Inflammatory macrophage treated with lipopolysaccharide for 1 hour (primary cell): ENCODE measurements at regions not wholly inside any gene's neighbourhood (a gene's known extent, or its start where the extent isn't known, plus 50 kb on each side); places are given as distances from the start of the nearest gene placed in this dataset.
"Not testable (repeated sequence)": the region's sequence is repeated elsewhere in the genome, so short reads cannot be mapped to it uniquely, and the experiment has no call there.

Experiments
- DNase-seq, 2 donors: peaks; one replicate each; pipeline ENCODE4 v3.0.0-alpha.2; 2020 to 2022

GRCh38 chr9:115680231-115680630, 473.4 kb upstream of the PAPPA start:
- no peak for DNase-seq

GRCh38 chr9:115681585-115681984, 472.0 kb upstream of the PAPPA start:
- no peak for DNase-seq

- DNase-seq: no peak
Measured at GRCh38 chr9:115686069-115686468, 467.5 kb upstream of the PAPPA start.

- no peak for DNase-seq
Measured at GRCh38 chr9:115687356-115687755, 466.2 kb upstream of the PAPPA start.

GRCh38 chr9:115689331-115689730, 464.3 kb upstream of the PAPPA start:
- no peak for DNase-seq

- no peak for DNase-seq
Measured at GRCh38 chr9:115690786-115691496, 462.6 kb upstream of the PAPPA start.

- no peak for DNase-seq
Measured at GRCh38 chr9:115691693-115692092, 461.9 kb upstream of the PAPPA start.

- not testable (repeated sequence) for DNase-seq
Measured at GRCh38 chr9:115692868-115693267, 460.7 kb upstream of the PAPPA start.

- DNase-seq: no peak
Measured at GRCh38 chr9:115694014-115694413, 459.6 kb upstream of the PAPPA start.

GRCh38 chr9:115694991-115695390, 458.6 kb upstream of the PAPPA start:
- DNase-seq: no peak

GRCh38 chr9:115712981-115713380, 440.6 kb upstream of the PAPPA start:
- DNase-seq: no peak

- DNase-seq: no peak
Measured at GRCh38 chr9:115715666-115716065, 437.9 kb upstream of the PAPPA start.

GRCh38 chr9:115717298-115717697, 436.3 kb upstream of the PAPPA start:
- no peak for DNase-seq

- DNase-seq: no peak
Measured at GRCh38 chr9:115717711-115718173, 435.8 kb upstream of the PAPPA start.

GRCh38 chr9:115730396-115730795, 423.2 kb upstream of the PAPPA start:
- DNase-seq: no peak

GRCh38 chr9:115730845-115731244, 422.7 kb upstream of the PAPPA start:
- no peak for DNase-seq

- DNase-seq: no peak
Measured at GRCh38 chr9:115733318-115734110, 420.1 kb upstream of the PAPPA start.

- no peak for DNase-seq
Measured at GRCh38 chr9:115739096-115739875, 414.3 kb upstream of the PAPPA start.

- no peak for DNase-seq
Measured at GRCh38 chr9:115740986-115741385, 412.6 kb upstream of the PAPPA start.

GRCh38 chr9:115743709-115744605, 409.6 kb upstream of the PAPPA start:
- DNase-seq: no peak

GRCh38 chr9:115746496-115746895, 407.1 kb upstream of the PAPPA start:
- DNase-seq: no peak

GRCh38 chr9:115747731-115748130, 405.9 kb upstream of the PAPPA start:
- no peak for DNase-seq
